HepG2 (cell line): ENCODE measurements at regions not wholly inside any gene's neighbourhood (a gene's known extent, or its start where the extent isn't known, plus 50 kb on each side); places are given as distances from the start of the nearest gene placed in this dataset.

Experiments
- CTCF ChIP-seq: sonication (generic); formaldehyde crosslinking; IDR thresholded peaks from 2 replicates; pipeline ENCODE4 v1.5.0; 2020; ENCODE audit warnings: mild to moderate bottlenecking, missing genetic modification reagents, moderate library complexity
- MED8 ChIP-seq: sonication (generic); formaldehyde crosslinking; IDR thresholded peaks from 2 replicates; pipeline ENCODE4 v1.8.1; 2023; ENCODE audit warnings: mild to moderate bottlenecking, missing genetic modification reagents; ENCODE audit not compliant: insufficient replicate concordance
- POLR2AphosphoS5 ChIP-seq: IDR thresholded peaks from 2 replicates; pipeline ENCODE4 v1.6.1; 2012; ENCODE audit warnings: low read depth, low read length
- REST ChIP-seq, 2 experiments: IDR thresholded peaks; 2 replicates each; pipeline ENCODE4 v1.6.1; 2011 to 2012; ENCODE audit warnings: low read length in 2 of 2, borderline replicate concordance in 1 of 2, low read depth in 1 of 2, mild to moderate bottlenecking in 1 of 2, moderate library complexity in 1 of 2
- ZFP41 ChIP-seq: sonication (generic); formaldehyde crosslinking; IDR thresholded peaks from 2 replicates; pipeline ENCODE4 v1.4.0; 2020; ENCODE audit warnings: mild to moderate bottlenecking, missing genetic modification reagents, borderline replicate concordance
- ZNF569 ChIP-seq: sonication (generic); formaldehyde crosslinking; IDR thresholded peaks from 2 replicates; pipeline ENCODE4 v1.5.0; 2020; ENCODE audit warnings: mild to moderate bottlenecking, missing genetic modification reagents, moderate library complexity, borderline replicate concordance
- ZNF616 ChIP-seq: sonication (generic); formaldehyde crosslinking; IDR thresholded peaks from 2 replicates; pipeline ENCODE4 v1.5.0; 2020; ENCODE audit warnings: low read depth, mild to moderate bottlenecking, missing genetic modification reagents

GRCh38 chr4:83172371-83172770 is 57.8 kb upstream of the PLAC8 start:
- TF ChIP-seq ZFP41 (CRISPR knock-in tag), result no peak
- no peak for TF ChIP-seq CTCF (CRISPR knock-in tag)
- no peak for TF ChIP-seq POLR2AphosphoS5
- TF ChIP-seq ZNF569, result no peak
- no peak for TF ChIP-seq ZNF616 (CRISPR knock-in tag)
- no peak for TF ChIP-seq MED8 (CRISPR knock-in tag)
- no peak for TF ChIP-seq REST (IDR thresholded peaks at IDR 0.05; ENCODE audit: borderline replicate concordance in 1 of 2, low read depth in 1 of 2, low read length in 2 of 2)
